Mesothelial cell of epicardium (in vitro differentiated cells): ENCODE measurements at regions not wholly inside any gene's neighbourhood (a gene's known extent, or its start where the extent isn't known, plus 50 kb on each side); places are given as distances from the start of the nearest gene placed in this dataset.
"Not testable (repeated sequence)": the region's sequence is repeated elsewhere in the genome, so short reads cannot be mapped to it uniquely, and the experiment has no call there.

Experiments
- DNase-seq, 2 experiments: peaks; one replicate each; pipeline ENCODE4 v3.0.0; 2021; ENCODE audit warnings: low spot score in 2 of 2; ENCODE audit not compliant: unreplicated experiment in 2 of 2
- H3K27ac Mint-ChIP-seq: 2 replicates; pipeline ENCODE4 v1.8.0; 2021; ENCODE audit warnings: mixed read lengths
- H3K27me3 Mint-ChIP-seq: 2 replicates; pipeline ENCODE4 v1.8.0; 2021; ENCODE audit warnings: low read depth, mixed read lengths
- H3K36me3 Mint-ChIP-seq: 2 replicates; pipeline ENCODE4 v1.8.0; 2021; ENCODE audit warnings: mixed read lengths
- H3K4me1 Mint-ChIP-seq: 2 replicates; pipeline ENCODE4 v1.8.0; 2021; ENCODE audit warnings: mixed read lengths
- H3K4me3 Mint-ChIP-seq: 2 replicates; pipeline ENCODE4 v1.8.0; 2021; ENCODE audit warnings: mild to moderate bottlenecking, moderate library complexity, mixed read lengths
- H3K9me3 Mint-ChIP-seq: 2 replicates; pipeline ENCODE4 v1.8.0; 2021; ENCODE audit warnings: mixed read lengths
- CTCF ChIP-seq: fragments of 200-600 bp; sonication (generic); IDR thresholded peaks from one replicate; pipeline ENCODE4 v1.5.0; 2021; ENCODE audit warnings: antibody characterized with exemption; ENCODE audit not compliant: unreplicated experiment

- no peak for TF ChIP-seq CTCF
- Mint-ChIP-seq H3K27me3 (no peaks in the 10 kb centered on the region), H3K36me3 (no peaks in the 10 kb centered on the region), H3K27ac (no peak overlapping the region), H3K4me3 (no peak overlapping the region), H3K9me3 (peaks cover 4% of the 10 kb centered on the region), H3K4me1 (peaks cover 19% of the 10 kb centered on the region)
- DNase-seq = no peak
Observed at GRCh38 chr14:85009506-85009905, 520.4 kb upstream of the FLRT2 start.

GRCh38 chr14:85010186-85010585, 519.8 kb upstream of the FLRT2 start:
- no peak for TF ChIP-seq CTCF
- H3K27me3 Mint-ChIP-seq = no peaks in the 10 kb centered on the region
- no peaks in the 10 kb centered on the region for H3K36me3 Mint-ChIP-seq
- H3K4me1 Mint-ChIP-seq = peaks cover 19% of the 10 kb centered on the region
- H3K27ac Mint-ChIP-seq = no peak overlapping the region
- no peak overlapping the region for H3K4me3 Mint-ChIP-seq
- DNase-seq = no peak
- H3K9me3 Mint-ChIP-seq = peaks cover 4% of the 10 kb centered on the region

- Mint-ChIP-seq H3K4me3 (no peak overlapping the region), H3K36me3 (peaks cover 3% of the 10 kb centered on the region), H3K27ac (no peak overlapping the region), H3K27me3 (no peaks in the 10 kb centered on the region), H3K4me1 (peaks cover 20% of the 10 kb centered on the region), H3K9me3 (peaks cover 23% of the 10 kb centered on the region)
- no peak for DNase-seq
- TF ChIP-seq CTCF = no peak
Observed at GRCh38 chr14:85016496-85016895, 513.4 kb upstream of the FLRT2 start.

GRCh38 chr14:85023866-85024265, 506.1 kb upstream of the FLRT2 start:
- not testable (repeated sequence) for H3K27ac Mint-ChIP-seq, H3K36me3 Mint-ChIP-seq, H3K27me3 Mint-ChIP-seq, H3K4me1 Mint-ChIP-seq, DNase-seq, H3K4me3 Mint-ChIP-seq
- peaks cover 31% of the 10 kb centered on the region for H3K9me3 Mint-ChIP-seq

- H3K27me3 Mint-ChIP-seq = no peaks in the 10 kb centered on the region
- TF ChIP-seq CTCF = no peak
- no peak for DNase-seq
- peaks cover 25% of the 10 kb centered on the region for H3K9me3 Mint-ChIP-seq
- H3K36me3 Mint-ChIP-seq = peaks cover 6% of the 10 kb centered on the region
- H3K4me1 Mint-ChIP-seq = peaks cover 5% of the 10 kb centered on the region
- H3K4me3 Mint-ChIP-seq = no peak overlapping the region
- no peak overlapping the region for H3K27ac Mint-ChIP-seq
Observed at GRCh38 chr14:85024931-85025330, 505.0 kb upstream of the FLRT2 start.

- peaks cover 8% of the 10 kb centered on the region for H3K9me3 Mint-ChIP-seq
- H3K27ac Mint-ChIP-seq = no peak overlapping the region
- no peaks in the 10 kb centered on the region for H3K27me3 Mint-ChIP-seq
- peaks cover 5% of the 10 kb centered on the region for H3K4me1 Mint-ChIP-seq
- DNase-seq = no peak
- no peak for TF ChIP-seq CTCF
- H3K36me3 Mint-ChIP-seq = peaks cover 2% of the 10 kb centered on the region
- no peak overlapping the region for H3K4me3 Mint-ChIP-seq
Observed at GRCh38 chr14:85027681-85028370, 502.1 kb upstream of the FLRT2 start.
